SK-MEL-5 (cell line): ENCODE measurements at regions not wholly inside any gene's neighbourhood (a gene's known extent, or its start where the extent isn't known, plus 50 kb on each side); places are given as distances from the start of the nearest gene placed in this dataset.
"Not testable (repeated sequence)": the region's sequence is repeated elsewhere in the genome, so short reads cannot be mapped to it uniquely, and the experiment has no call there.

Experiments used
- DNase-seq: peaks from one replicate; pipeline ENCODE4 v3.0.0-alpha.2; 2016; ENCODE audit warnings: low read depth, low spot score
- in situ Hi-C: cut with HindIII; loops from 2 replicates; pipeline ENCODE4 v1.10.0; 2016; ENCODE audit warnings: low sequenced_read_pairs, high pct_unique_total_duplicates, low pct_unique_long_range_greater_than_20kb

DNA sequence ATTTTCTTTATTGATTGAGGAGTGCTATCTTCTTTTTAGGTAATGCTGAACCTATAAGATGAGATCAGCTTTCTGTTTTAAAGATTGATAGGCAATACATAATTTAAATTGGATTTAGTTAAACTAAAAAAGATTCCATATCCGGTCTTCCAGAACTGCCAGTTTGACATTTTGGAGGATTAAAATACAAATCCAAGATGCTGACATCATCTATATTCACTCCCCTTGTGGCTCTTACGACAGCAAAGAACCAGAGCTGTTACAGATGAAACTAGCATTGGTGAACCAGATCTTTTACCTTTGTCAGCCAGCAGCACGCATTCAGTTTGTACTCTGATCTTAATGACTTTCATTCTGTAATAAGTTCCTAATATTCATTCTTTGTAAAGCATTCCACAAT, 218.7 kb downstream of the ZIC4 start:
- in situ Hi-C loops = no loop called here
- DNase-seq = no peak

DNA sequence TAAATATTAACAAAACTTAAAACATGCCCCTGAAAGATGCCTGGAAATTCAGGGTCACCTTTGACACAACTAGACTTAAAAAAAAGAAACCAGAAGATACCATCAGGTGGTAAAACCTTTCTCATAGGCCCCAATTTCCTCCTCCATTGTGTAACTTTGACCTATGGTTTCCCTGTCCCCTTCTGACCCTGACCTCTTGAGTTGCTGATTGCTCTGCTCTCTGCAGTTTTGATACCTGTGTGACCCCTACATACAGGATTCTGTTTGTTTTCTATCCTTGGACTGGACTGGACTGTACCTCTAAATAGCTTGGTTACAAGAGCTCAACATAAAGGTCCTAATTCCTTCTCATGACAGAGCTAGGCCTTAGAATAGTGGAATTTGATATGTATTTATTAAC, 220.6 kb downstream of the ZIC4 start:
- DNase-seq = no peak
- in situ Hi-C loops = no loop called here

DNA sequence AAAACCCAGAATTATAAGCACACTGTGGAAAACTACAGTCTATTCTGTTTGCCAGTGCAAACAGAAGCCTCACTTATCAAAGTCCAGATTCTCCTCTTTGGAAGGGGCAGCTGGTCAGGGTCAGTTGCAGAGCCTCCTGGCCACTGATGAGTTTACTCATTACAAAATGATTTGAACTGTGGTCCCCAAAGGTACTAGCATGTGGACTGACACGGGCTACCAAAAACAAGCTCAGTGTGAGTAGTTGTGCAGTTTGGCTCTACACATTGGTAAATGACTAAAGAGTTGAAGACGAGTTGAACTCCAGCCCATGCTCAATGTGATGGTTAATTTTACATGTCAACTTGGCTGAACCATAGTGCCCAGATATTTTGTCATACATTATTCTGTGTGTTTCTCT, 221.5 kb downstream of the ZIC4 start:
- in situ Hi-C loops = no loop called here
- no peak for DNase-seq

DNA sequence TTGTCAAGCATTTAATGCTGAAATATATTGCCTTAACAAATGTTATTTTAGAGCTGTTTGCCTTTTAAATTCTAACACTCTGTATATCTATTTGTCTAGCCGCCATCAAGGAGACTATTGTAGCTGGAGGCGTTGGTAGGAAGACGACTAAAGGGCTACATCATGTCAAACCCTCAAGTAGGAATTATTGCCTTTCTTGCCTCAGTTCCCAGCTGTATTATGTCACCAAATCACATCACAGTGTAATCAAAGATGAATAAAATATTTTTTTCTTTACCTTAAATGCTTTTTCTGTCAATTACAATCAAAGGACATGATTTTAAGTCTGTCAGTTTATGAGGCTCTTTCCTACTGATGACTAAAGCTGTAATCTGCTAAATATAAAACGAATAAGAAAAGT, 233.1 kb downstream of the ZIC4 start:
- DNase-seq = no peak
- in situ Hi-C loops = no loop called here

DNA sequence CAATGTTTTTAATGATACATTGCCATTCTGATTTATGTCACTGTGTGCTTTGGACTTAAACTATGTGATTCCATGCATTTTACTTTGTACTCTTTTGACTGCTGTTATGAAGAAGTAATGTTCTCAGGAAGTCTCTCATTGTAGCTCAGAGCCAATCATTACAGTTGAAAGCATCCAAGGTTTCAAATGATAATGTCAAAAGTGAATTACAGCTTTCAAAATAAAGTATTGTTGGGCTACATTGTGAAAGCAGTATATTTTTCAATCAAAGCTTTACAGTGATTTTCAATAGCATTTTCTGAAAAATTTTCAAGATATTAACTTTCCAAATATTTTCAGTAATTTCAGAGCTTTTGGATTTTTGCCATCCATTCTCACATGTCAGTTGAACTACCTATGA, 243.6 kb downstream of the ZIC4 start:
- DNase-seq = no peak
- in situ Hi-C loops = no loop called here

DNA sequence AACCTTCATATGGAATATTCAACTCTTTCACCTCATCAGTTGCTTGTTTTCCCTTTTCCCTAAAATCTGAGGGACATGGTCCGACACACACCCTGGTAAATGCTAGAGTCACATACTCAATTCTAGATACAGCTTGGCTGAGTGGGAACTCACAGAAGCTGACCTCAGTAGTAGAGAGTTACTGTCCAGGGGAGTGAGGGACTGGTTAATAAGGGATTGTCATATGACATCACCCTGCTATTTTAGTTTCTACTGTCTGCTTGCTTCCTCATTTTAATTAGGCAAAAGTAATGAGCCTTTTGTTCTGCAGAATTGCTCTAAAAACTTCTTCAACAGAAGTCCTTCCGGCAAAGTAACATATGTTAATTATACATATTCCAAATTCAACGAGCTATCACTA, 244.5 kb downstream of the ZIC4 start:
- no peak for DNase-seq
- in situ Hi-C loops = no loop called here

DNA sequence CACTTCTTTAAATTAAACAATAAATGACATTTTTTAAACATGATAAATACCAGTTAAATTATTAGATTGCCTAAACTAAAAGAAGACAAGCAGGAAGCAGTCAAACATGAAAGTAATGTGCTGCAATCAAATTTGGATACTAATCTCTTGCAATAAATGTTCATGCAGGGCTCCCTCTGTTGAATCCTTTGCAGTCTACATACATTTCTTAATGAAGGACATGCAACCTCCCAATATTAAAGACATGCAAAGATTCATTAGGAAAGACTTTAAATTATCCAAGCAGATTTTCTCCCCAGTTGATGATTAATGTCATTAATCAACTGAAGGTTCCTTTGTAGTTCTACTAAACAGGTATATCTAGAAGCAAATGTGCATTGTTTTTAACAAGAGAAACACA, 245.4 kb downstream of the ZIC4 start:
- no peak for DNase-seq
- in situ Hi-C loops = no loop called here

DNA sequence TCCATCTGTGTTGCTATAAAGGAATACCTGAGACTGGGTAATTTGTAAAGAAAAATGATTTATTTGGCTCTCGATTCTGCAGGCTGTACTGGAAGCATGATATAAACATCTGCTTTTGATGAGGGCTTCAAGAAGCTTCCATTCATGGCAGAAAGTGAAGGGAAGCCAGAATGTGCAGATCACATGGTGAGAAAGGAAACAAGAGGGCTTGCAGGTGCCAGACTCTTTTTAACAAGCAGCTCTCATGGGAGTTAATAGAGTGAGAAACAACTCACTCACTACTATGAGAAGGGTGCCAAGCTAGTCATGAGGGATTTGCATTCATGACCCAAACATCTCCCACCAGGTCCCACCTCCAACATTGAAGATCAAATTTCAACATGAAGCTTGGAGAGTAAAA, 247.2 kb downstream of the ZIC4 start:
- DNase-seq = no peak
- in situ Hi-C loops = no loop called here

DNA sequence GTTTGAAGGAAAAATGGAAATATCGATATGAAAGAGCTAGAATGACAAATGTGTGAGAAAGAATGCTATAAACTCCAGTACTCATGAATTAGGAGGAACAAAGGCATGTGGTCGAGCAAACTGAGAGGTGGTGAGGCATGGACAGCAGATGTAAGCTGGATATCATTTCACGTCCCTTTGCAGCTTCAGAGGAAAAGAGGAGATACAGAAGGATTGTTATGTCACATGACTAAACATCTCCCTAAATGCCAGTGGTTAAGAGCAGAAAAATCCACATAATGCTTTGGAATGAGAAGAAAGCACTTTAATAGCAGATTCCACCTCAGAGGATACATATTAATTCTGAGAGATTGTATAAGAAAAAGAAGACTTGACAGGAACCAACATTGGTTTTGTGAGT, 248.7 kb downstream of the ZIC4 start:
- in situ Hi-C loops = no loop called here
- DNase-seq = no peak

DNA sequence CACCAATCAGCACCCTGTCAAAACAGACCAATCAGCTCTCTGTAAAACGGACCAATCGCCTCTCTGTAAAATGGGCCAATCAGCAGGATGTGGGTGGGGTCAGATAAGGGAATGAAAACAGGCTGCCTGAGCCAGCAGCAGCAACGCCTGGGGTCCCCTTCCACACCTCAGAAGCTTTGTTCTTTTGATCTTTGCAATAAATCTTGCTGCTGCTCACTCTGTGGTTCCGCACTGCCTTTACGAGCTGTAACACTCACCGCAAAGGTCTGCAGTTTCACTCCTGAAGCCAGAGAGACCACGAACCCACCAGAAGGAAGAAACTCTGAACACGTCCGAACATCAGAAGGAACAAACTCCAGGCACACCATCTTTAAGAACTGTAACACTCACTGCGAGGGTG, 251.4 kb downstream of the ZIC4 start:
- in situ Hi-C loops = not testable (repeated sequence)

DNA sequence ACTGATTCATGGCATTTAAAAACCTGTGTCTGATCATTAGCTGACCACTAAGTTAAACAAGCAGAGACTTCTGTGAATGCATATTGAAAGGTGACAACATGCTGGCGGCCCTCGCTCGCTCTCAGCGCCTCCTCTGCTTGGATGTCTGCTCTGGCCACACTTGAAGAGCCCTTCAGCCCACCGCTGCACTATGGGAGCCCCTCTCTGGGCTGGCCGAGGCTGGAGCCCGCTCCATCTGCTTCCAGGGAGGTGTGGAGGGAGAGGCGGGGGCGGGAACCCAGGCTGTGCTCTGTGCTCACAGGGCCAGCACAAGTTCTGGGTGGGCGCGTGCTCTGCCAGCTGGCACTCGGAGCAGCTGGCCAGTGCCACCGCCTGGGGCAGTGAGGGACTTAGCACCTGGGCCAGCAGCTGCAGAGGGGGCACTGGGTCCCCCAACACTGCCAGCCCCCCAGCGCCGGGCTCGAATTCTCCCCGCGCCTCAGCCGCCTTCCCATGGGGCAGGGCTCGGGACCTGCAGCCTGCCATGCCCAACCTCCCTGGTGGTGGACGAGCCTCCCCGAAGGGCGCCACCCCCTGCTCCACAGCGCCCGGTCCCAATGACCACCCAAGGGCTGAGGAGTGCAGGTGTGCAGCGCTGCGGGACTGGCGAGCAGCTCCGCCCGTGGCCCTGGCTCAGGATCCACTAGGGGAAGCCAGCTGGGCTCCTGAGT, 252.4 kb downstream of the ZIC4 start:
- in situ Hi-C loops = no loop called here
- DNase-seq = no peak

More for the DNA sequence above, 251.4 kb downstream of the ZIC4 start:
- not testable (repeated sequence) for DNase-seq

DNA sequence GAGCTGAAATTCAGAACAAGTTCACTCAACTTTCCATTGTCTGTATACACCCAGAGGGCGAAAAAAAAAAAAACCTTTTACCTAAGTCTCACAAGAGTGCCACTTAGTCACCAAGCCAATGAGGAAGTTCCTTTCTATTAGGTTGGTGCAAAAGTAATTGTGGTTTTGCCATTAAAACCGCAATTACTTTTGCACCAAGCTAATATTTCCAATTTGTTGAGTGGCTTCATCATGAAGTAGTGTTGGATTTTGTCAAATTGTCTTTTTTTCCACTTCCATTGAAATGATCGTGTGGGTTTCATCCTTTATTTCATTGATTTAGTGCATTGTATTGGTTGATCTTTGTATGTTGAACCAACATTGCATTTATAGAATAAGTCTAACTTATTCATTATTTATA, 253.9 kb downstream of the ZIC4 start:
- DNase-seq = no peak
- in situ Hi-C loops = no loop called here

DNA sequence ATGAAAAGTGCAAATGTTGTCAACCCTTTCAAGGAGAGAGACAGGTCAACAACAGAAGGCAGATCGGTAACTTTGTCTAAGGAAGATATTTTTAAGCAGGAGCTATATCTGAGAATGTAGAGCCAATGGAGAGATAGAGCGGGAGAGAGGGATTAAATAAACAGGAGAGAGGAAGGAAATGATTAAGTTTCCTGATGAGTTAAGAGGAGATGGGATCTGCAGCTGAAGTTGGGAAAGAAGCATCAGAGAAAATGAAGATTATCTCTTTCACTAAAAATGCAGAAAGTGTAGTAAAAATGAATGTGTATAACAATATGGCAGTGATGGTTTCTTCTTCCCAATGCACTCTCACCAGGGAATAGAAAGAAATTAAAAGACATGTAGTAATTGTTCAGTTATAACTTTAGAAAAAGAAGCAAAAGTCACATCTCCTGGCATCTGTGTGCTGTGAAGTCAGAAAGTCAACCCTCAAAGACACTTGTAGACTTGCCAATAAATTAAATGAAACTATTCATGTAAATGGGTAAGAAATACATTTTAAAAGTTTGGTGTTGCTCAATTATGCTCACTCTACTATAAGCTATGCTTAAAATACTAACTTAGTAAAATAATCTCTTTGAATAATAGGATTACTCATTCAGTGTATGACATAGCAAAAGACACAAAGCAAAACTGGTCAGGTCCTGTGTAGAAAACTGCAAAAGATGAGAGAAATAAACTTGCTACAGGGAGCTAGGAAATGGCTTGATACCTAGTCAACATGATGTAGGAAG, 264.6 kb downstream of the ZIC4 start:
- in situ Hi-C loops = no loop called here
- DNase-seq = no peak

DNA sequence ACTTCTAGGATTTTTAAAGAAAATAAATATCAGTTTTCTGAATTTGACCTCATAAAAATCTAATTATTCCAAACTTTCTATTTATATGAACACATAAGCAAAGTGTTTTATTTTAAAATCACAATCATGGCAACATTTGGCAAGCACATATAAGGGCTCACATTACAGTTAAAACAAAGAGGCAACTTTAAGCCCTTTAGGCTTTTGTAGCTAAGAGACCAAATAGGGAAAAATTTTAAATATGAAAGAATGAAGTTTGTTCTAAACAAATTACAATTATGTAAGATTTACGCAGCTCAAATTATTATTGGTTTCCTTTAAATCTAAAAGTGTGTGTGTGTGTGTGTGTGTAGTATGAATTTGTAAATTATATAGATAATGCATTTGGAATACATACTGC, 267.0 kb downstream of the ZIC4 start:
- in situ Hi-C loops = no loop called here

DNA sequence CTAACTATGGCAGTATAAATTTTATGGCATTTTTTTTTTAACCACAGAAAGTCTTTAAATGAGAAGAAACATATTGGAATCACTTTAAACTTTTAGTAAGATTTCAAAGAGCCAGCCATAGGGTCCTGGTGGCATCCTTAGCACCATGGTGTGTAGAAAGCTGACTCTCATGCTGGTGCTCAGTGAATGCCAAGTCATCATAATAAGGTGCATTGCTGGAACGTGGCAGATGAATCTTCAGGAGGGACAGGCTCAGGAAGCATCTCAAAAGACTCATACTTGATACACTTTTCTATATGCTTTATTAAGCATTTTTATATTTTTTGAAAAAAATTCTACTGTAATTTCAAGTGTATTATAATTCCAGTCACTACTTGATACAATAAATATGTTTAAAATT, 274.2 kb downstream of the ZIC4 start:
- no peak for DNase-seq
- in situ Hi-C loops = no loop called here

More for the DNA sequence above, 267.0 kb downstream of the ZIC4 start:
- no peak for DNase-seq

DNA sequence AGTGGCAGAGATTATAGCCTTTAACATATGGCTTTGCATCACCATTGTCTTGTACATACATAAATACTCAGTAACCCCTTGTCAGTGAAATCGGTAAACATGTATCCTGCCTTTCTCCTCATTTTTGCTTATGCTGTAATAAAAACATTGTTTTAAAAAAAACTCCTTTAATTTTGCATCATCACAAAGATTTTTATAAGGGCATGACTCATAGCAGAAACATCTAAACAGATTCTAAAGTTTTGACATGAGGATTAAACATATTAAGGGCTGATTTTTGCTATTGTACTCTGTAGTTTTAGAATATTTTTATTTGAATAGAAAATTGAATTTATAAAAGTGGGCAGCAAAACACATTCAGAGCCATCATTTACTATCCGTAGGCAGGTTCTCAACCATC, 275.9 kb downstream of the ZIC4 start:
- in situ Hi-C loops = no loop called here
- DNase-seq = no peak

DNA sequence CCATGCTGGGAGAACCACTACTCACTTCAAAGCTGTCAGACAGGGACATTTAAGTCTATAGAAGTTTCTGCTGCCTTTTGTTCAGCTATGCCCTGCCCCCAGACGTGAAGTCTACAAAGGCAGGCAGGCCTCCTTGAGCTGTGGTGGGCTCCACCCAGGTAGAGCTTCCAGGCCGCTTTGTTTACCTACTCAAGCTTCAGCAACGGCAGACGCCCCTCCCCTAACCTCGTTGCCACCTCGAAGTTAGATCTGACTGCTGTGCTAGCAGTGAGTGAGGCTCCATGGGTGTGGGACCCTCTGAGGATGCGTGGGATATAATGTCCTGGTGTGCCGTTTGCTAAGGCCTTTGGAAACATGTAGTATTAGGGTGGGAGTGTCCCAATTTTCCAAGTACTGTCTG, 276.7 kb downstream of the ZIC4 start:
- in situ Hi-C loops = no loop called here
- DNase-seq = no peak

DNA sequence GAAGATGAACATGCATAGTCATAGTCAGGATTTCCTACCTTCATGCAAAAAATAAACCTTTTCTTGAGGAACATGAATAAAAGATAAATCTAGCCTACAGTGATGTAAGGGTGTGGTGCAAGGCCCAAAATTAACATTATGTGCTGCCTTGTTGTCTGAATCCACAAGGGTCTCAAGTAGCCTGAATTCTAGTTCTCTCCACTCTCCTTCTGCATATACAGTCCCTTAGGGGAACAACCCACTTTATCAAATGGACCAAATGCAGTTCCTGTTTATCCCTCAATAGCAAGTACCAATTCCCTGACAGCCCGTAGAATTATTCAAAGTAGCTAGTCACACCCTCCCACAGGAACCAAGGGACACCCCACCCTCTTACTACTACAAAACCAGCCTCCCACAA, 284.0 kb downstream of the ZIC4 start:
- DNase-seq = no peak
- in situ Hi-C loops = no loop called here

DNA sequence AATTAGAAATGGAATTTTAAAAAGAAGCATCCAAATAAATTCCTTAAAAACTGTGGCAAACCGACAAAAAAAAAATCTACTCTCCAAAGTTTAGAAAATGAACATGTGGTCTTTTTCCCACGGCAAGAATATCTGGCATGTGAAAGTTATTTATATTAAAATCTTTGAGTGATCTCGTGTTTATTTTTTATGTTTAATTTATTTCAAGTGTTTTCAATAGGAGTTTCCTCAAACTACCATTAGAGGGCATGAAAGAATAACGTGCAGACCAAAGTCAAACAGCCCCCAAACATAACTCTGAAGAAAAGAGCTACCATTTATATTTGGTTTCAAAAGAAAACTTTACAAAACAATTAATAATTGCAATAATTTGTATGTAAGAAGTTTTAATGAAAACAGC, 286.4 kb downstream of the ZIC4 start:
- DNase-seq = peak; percentile 62
- in situ Hi-C loops = no loop called here
